T-helper 2 cell treated with Interferon-gamma antibody and Interleukin-4, amounts not matched to agents 5 μg/mL and 100 μg/mL, for 36 hours (primary cell): ENCODE measurements at regions not wholly inside any gene's neighbourhood (a gene's known extent, or its start where the extent isn't known, plus 50 kb on each side); places are given as distances from the start of the nearest gene placed in this dataset.

ENCODE experiments used
- DNase-seq: peaks from one replicate; pipeline ENCODE4 v3.0.0; 2021; ENCODE audit warnings: low spot score
- H3K27ac Mint-ChIP-seq: one replicate; pipeline ENCODE4 v1.8.0; 2021; ENCODE audit warnings: mild to moderate bottlenecking, mixed read lengths
- H3K27me3 Mint-ChIP-seq: one replicate; pipeline ENCODE4 v1.8.0; 2021; ENCODE audit warnings: low read depth, mixed read lengths
- H3K36me3 Mint-ChIP-seq: one replicate; pipeline ENCODE4 v1.8.0; 2021; ENCODE audit warnings: low read depth, mixed read lengths
- H3K4me1 Mint-ChIP-seq: one replicate; pipeline ENCODE4 v1.8.0; 2021; ENCODE audit warnings: low read depth, mixed read lengths
- H3K4me3 Mint-ChIP-seq: one replicate; pipeline ENCODE4 v1.8.0; 2022; ENCODE audit warnings: mild to moderate bottlenecking, moderate library complexity, mixed read lengths
- H3K9me3 Mint-ChIP-seq: one replicate; pipeline ENCODE4 v1.8.0; 2021; ENCODE audit warnings: mixed read lengths

DNA sequence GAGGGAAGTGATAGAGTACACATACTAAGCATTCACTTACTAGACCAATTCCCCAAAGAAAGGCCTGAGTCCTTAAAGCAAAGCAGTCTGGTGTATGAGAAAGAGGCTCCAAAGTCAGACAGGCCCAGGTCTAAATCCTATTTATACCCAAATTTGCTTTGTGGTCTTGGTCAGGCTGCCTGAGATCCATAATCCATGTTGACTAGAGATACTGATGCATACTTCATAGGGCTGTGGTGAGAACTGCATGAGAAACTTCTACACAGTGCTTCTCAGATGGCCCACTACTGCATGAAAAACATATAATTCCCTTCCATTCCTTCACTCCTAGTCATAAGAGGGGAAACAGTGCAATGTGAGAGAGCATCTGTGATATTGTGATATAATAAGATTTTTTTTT is 81.6 kb upstream of the SP4 start:
- H3K27me3 Mint-ChIP-seq, result no peaks in the 10 kb centered on the region
- no peak for DNase-seq
- H3K4me3 Mint-ChIP-seq, result no peak overlapping the region
- H3K9me3 Mint-ChIP-seq, result peaks cover 22% of the 10 kb centered on the region
- no peak overlapping the region for H3K27ac Mint-ChIP-seq
- peaks cover 34% of the 10 kb centered on the region for H3K4me1 Mint-ChIP-seq
- peaks cover 31% of the 10 kb centered on the region for H3K36me3 Mint-ChIP-seq

DNA sequence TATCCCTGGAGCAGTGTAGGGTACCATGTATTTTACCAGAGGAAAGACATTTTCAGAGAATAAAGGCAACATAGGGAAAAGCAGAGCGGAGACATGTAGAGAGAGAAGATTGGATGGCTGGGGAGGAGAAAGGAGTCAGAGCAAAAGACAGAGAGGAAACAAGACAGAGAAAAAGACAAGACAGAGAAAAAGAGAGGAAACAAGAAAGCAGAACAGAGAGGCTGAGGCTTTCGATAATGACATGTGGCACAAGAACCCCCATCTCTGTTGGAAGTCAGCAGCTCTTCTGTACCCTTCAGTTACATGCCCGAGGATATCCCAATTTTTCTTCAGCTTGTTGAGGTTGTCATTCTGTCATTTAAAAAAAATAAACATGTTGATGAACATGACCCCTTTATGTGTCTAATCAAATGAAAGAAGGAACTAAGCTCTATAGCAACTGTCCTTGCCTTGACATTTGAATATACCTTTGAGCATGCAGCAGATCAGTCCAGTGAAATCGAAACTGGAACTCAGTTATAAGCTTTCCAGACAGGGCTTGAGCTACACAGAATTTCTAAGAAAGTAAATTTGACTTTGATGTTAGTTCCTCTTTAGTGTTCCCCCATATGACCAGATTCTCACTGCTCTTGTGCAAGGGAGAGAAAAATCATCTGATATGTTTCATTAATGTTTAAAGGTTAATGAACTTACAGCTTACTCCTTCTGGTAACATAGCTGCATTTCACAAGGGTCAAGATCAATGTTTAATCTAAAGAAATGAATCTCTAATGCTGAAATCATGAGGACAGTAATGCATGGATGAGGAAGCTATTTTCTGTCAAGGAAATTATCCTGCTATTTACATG is 75.1 kb upstream of the SP4 start:
- Mint-ChIP-seq H3K36me3 (peaks cover 26% of the 10 kb centered on the region), H3K4me1 (peaks cover 71% of the 10 kb centered on the region), H3K4me3 (peak overlapping the region; percentile 79), H3K27me3 (no peaks in the 10 kb centered on the region), H3K27ac (peak overlapping the region; percentile 98), H3K9me3 (peaks cover 9% of the 10 kb centered on the region)
- no peak for DNase-seq

DNA sequence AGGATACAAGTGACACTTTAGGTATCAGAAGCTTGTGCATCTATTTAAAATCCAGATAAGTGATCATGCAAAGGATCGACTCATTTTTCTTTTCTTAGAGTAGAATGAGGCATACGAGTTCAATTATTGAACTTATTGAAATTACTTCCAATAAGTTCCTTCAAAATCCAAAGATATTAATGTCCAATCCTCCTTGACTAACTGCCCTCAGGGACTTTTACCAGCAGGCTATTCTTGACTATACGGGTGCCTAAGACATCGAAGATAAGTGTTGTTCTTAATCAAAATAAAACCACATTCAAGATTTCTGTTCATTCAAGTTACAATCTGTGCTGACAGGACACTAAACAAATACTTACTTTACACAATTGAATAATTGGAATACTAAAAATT is 74.5 kb upstream of the SP4 start:
- no peaks in the 10 kb centered on the region for H3K27me3 Mint-ChIP-seq
- peak overlapping the region; percentile 79 for H3K4me3 Mint-ChIP-seq
- peaks cover 23% of the 10 kb centered on the region for H3K36me3 Mint-ChIP-seq
- no peak for DNase-seq
- H3K27ac Mint-ChIP-seq, result peak overlapping the region; percentile 98
- peaks cover 73% of the 10 kb centered on the region for H3K4me1 Mint-ChIP-seq
- peaks cover 9% of the 10 kb centered on the region for H3K9me3 Mint-ChIP-seq

DNA sequence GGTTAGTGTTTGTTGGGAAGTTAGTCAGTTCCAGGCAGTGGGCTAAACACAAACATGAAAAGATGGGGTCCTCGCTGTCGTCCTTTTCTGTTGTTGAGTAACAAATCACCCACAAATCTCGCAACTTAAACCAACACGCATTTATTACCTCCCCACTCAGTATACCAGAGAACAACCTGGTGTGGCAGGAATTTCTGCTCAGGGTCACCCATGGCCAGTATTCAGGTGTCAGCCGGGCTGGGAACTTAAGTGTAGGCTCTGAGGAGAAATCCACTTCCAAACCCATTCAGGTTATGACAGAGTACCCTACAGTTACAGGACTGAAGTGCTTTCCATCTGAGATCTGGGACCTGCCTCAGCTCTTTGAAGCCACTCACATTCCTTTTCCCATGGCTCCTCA is 73.6 kb upstream of the SP4 start:
- Mint-ChIP-seq H3K4me3 (peak overlapping the region; percentile 79), H3K27ac (peak overlapping the region; percentile 98), H3K4me1 (peaks cover 82% of the 10 kb centered on the region), H3K9me3 (peaks cover 9% of the 10 kb centered on the region), H3K36me3 (peaks cover 28% of the 10 kb centered on the region), H3K27me3 (no peaks in the 10 kb centered on the region)
- no peak for DNase-seq

DNA sequence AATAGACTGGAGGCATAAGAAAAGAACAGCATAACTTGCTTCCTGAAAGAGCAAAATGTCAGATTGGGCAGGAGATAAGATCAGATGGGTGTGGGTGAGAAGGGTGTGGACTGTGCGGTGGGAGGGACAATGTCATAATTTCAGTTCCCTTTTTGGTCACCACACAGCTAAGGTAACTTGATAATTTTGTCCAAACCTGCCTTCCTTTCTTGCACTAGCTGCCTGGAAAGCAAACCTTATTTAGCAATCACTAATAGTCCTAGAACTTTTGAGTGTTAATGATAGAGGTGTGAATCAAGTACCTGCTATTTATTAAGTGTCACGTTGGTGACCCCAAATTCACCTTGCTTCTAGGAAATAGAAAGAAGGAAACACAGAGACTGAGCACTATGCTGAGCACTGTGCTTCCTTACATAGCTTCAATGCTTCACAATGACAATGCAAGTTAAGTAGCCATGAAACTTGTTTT is 72.4 kb upstream of the SP4 start:
- peak; percentile 80 for DNase-seq
- peaks cover 30% of the 10 kb centered on the region for H3K36me3 Mint-ChIP-seq
- peaks cover 9% of the 10 kb centered on the region for H3K9me3 Mint-ChIP-seq
- H3K4me3 Mint-ChIP-seq, result peak overlapping the region; percentile 79
- H3K27ac Mint-ChIP-seq, result peak overlapping the region; percentile 98
- H3K27me3 Mint-ChIP-seq, result no peaks in the 10 kb centered on the region
- H3K4me1 Mint-ChIP-seq, result peaks cover 88% of the 10 kb centered on the region

DNA sequence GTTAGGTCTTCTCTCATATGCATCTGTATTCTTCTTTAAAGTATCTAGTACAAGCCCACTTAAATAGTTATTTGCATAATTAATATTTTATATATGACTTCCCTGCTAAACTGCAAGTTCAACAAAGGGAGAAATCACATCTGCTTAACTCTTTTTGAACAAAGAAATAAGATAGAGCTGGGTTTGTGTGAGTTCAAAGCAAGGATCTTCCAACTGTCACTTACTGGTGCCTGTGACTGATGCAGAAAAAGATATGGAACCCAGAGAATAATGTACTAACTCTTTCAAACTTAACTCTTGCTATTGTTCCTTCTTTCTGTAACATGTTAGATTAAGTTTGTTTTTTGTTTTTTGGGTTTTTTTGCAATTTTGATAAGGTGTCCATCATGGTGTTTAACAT is 71.3 kb upstream of the SP4 start:
- peaks cover 92% of the 10 kb centered on the region for H3K4me1 Mint-ChIP-seq
- H3K4me3 Mint-ChIP-seq, result peak overlapping the region; percentile 58
- DNase-seq, result no peak
- H3K27ac Mint-ChIP-seq, result peak overlapping the region; percentile 98
- H3K9me3 Mint-ChIP-seq, result peaks cover 13% of the 10 kb centered on the region
- peaks cover 35% of the 10 kb centered on the region for H3K36me3 Mint-ChIP-seq
- H3K27me3 Mint-ChIP-seq, result no peaks in the 10 kb centered on the region

DNA sequence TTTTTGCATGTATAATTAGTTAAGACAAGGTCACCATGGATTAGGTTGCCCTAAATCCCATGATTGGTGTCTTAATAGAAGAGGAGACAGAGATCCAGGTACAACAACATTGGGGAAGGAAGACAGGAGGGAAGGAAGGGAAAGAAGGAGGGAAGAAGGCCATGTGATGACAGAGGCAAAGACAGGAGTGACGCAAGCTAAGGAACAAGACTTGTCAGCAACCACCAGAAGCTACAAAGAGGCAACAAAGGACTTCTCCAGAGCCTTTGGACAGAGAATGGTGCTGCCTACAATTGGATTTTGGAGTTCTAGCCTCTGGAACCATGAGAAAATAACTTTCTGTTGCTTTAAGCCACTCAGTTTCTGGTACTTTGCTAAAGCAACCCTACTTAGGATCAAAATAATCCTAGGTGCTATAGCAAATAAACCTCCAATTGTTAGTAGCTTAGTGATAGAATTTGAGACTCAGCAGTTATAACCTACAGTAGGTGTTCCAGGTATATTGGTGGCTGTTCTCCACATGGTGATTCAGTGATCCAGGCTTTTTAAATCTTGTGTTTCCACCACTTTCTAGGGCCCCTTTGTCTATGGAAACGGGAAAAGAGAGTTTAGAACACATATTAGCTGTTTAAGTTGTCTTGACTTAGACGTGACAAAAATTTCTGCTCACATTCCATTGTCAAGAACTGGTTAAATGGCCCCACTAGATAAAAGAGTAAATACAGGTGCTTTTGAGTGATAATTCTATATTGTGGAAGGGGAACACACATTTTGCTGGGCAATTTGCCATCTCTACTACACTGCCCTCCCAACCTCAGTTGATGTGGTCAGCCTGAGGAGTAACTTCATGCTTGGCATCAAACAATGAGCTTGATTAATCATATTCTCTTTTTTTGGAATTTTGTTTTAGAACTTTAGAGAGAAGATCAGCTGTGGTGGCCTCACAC is 70.5 kb upstream of the SP4 start:
- no peaks in the 10 kb centered on the region for H3K27me3 Mint-ChIP-seq
- H3K27ac Mint-ChIP-seq, result peak overlapping the region; percentile 98
- H3K9me3 Mint-ChIP-seq, result peaks cover 13% of the 10 kb centered on the region
- peaks cover 33% of the 10 kb centered on the region for H3K36me3 Mint-ChIP-seq
- DNase-seq, result no peak
- peak overlapping the region; percentile 58 for H3K4me3 Mint-ChIP-seq
- peaks cover 95% of the 10 kb centered on the region for H3K4me1 Mint-ChIP-seq

DNA sequence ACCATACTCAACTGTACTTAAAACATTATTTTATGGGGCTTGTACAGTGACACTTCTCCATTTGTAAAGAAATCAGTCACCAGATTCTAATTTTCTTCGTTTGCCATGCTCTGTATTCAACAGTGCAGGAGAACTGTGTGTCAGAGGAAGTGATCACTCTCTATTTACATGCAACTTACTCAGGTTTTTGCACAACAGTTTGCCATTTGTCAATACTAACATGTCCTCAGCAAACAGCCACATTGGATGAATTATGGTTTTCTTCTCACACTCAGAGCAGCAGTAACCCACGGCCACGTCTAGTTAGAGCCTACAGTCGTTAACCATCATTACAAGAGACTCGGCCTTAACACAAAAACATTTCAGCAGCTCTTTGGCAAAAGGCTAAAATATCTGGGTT is 69.2 kb upstream of the SP4 start:
- peak overlapping the region; percentile 46 for H3K27ac Mint-ChIP-seq
- peaks cover 33% of the 10 kb centered on the region for H3K36me3 Mint-ChIP-seq
- no peak for DNase-seq
- H3K9me3 Mint-ChIP-seq, result peaks cover 13% of the 10 kb centered on the region
- peaks cover 83% of the 10 kb centered on the region for H3K4me1 Mint-ChIP-seq
- H3K27me3 Mint-ChIP-seq, result no peaks in the 10 kb centered on the region
- H3K4me3 Mint-ChIP-seq, result no peak overlapping the region

DNA sequence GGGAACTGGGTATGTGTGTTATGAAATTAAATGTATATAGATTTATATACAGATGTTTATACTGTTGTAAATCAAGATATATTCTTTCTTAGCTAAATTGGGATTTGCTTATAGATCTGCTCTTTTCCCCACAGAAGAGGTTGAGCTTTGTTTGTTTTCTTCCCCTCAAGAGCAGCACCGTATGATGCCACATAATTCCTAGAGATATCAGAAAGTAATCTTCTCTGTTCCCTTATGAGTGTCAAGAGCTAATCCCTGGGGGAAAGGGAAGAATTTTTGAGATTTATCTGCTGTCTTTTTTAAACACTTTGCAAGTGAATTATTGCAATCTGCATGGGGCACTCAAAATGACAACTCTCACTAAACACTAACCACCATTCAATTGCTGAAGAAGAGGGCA is 68.7 kb upstream of the SP4 start:
- Mint-ChIP-seq H3K4me1 (peaks cover 81% of the 10 kb centered on the region), H3K27ac (peak overlapping the region; percentile 60), H3K9me3 (peaks cover 16% of the 10 kb centered on the region), H3K4me3 (peak overlapping the region; percentile 18), H3K27me3 (no peaks in the 10 kb centered on the region), H3K36me3 (peaks cover 36% of the 10 kb centered on the region)
- DNase-seq, result no peak

DNA sequence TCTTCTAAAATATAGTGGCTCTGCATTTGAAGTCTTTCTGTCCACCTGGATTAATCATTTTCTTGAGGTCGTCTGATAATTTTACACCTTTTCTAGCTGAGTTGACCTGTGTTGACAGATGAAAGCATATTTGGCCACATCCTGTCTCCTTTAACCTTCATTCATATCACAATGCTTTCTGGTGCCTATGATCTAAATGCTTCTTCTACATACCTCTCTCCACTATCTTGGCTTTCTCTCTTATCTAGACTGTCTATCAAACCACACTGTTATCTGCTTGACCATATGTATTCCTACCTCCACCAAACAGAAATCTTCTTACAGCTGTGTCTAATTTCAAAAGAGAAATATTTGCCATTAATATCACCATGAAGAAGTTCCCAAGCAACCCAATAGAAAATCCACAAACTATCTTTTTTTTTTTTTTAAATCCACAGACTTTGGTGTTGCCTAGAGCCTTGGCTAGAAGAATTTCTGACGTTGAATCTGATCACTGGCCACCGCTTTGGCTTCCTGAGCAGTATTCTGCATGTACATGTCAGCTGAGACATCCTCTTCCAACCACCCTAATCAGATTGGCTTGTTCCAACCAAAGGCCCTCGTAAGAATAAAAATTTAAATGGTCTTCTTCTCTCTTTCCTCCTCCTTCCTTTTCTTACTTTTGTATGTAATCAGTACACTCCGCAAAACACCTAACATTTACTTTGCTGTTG is 66.3 kb upstream of the SP4 start:
- peaks cover 26% of the 10 kb centered on the region for H3K9me3 Mint-ChIP-seq
- peaks cover 34% of the 10 kb centered on the region for H3K36me3 Mint-ChIP-seq
- peak overlapping the region; percentile 54 for H3K4me3 Mint-ChIP-seq
- H3K27ac Mint-ChIP-seq, result peak overlapping the region; percentile 83
- no peak for DNase-seq
- peaks cover 77% of the 10 kb centered on the region for H3K4me1 Mint-ChIP-seq
- H3K27me3 Mint-ChIP-seq, result no peaks in the 10 kb centered on the region

DNA sequence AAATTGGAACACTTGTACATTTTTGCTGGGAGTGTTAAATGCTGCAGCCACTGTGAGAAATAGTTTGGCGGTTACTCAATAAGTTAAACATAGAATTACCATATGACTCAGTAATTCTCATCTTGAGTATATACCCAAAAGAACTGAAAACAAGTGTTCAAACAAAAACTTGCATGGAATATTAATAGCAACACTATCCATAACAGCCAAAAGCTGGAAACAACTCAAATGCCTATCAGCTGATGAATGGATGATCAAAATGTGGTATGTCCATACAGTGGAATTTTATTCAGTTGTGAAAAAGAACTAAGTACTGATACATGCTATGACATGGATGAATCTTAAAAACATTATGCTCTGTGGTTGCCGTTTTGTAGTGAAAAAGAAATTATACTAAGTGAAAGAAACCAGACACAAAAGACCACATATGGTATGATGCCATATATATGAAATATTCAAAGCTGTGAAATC is 63.0 kb upstream of the SP4 start:
- peak overlapping the region; percentile 28 for H3K27ac Mint-ChIP-seq
- peak overlapping the region; percentile 27 for H3K4me3 Mint-ChIP-seq

DNA sequence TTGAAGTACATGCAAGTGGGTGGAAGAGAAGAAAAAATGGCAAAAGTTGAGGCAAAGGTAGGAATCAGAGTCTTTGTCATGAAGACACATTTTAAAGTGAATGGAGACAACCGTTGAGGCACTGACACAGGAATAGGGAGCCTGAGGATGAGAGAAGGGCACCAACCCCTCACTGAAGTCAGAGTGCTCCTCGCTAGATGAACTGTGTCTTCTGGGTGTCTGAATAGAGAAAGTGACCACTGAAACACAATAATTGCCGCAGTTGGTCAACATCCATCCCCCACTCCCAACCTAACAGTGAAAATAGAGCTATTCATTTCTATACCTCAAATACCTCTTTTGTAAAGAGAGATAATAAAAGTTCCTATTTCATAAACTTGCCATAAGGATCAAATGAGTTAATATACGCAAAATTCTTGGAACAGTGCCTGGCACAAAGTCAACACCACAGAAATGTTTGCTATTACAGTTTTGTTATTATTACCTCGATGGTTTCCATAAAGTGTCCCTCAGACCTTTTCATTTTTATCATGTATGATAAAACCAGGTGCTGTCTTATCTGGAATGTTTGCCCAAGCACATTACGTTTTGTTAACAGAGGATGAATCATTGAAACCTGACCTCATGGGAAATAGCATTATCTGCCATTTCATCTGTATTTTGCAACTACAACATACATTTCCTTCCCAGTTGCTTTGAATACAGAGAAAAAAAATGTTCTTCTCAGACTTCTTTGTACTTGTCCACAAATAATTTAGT is 61.8 kb upstream of the SP4 start:
- Mint-ChIP-seq H3K27ac (peak overlapping the region; percentile 75), H3K4me1 (peaks cover 55% of the 10 kb centered on the region), H3K27me3 (no peaks in the 10 kb centered on the region), H3K4me3 (peak overlapping the region; percentile 21), H3K36me3 (peaks cover 33% of the 10 kb centered on the region), H3K9me3 (peaks cover 25% of the 10 kb centered on the region)
- DNase-seq, result no peak

More for the DNA sequence above, 63.0 kb upstream of the SP4 start:
- no peaks in the 10 kb centered on the region for H3K27me3 Mint-ChIP-seq
- H3K9me3 Mint-ChIP-seq, result peaks cover 26% of the 10 kb centered on the region
- DNase-seq, result no peak
- H3K4me1 Mint-ChIP-seq, result peaks cover 59% of the 10 kb centered on the region
- H3K36me3 Mint-ChIP-seq, result peaks cover 30% of the 10 kb centered on the region

DNA sequence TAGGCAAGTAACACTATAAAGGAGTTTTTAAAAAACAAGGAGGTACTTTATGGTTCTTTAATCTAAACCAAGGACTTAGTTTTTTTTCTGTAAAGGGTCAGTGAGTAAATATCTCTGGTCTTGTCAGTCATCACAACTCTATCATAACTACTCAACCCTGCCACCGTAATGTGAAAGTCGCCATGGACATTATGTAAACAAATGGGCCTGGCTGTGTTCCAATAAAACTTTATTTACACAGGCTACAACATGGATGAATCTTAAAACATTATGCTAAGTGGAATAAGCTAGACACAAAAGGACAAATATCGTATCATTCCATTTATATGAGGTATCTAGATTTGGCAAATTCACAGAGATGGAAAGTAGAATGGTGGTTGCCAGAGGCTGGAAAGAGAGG is 60.8 kb upstream of the SP4 start:
- Mint-ChIP-seq H3K4me3 (peak overlapping the region; percentile 21), H3K27ac (peak overlapping the region; percentile 38), H3K27me3 (no peaks in the 10 kb centered on the region), H3K36me3 (peaks cover 27% of the 10 kb centered on the region), H3K4me1 (peaks cover 52% of the 10 kb centered on the region), H3K9me3 (peaks cover 22% of the 10 kb centered on the region)
- DNase-seq, result no peak
